Dedifferentiated amniotic fluid mesenchymal stem cell (primary cell): ENCODE measurements at regions not wholly inside any gene's neighbourhood (a gene's known extent, or its start where the extent isn't known, plus 50 kb on each side); places are given as distances from the start of the nearest gene placed in this dataset.

Source experiments
- DNase-seq: peaks from one replicate; pipeline ENCODE4 v3.0.0-alpha.2; 2016; ENCODE audit errors: extremely low spot score

GRCh38 chr1:234845097-234845660 is 235.2 kb upstream of the IRF2BP2 start:
- DNase-seq: no peak

GRCh38 chr1:234844479-234845031 is 234.6 kb upstream of the IRF2BP2 start:
- DNase-seq: no peak

- DNase-seq: no peak
These were observed 234.0 kb upstream of the IRF2BP2 start for GRCh38 chr1:234843946-234844345.

GRCh38 chr1:234842726-234843641 is 233.0 kb upstream of the IRF2BP2 start:
- DNase-seq: no peak

GRCh38 chr1:234841710-234842231 is 231.8 kb upstream of the IRF2BP2 start:
- no peak for DNase-seq

GRCh38 chr1:234841281-234841680 is 231.3 kb upstream of the IRF2BP2 start:
- DNase-seq: no peak

GRCh38 chr1:234840843-234841242 is 230.9 kb upstream of the IRF2BP2 start:
- DNase-seq: no peak

GRCh38 chr1:234840253-234840652 is 230.3 kb upstream of the IRF2BP2 start:
- no peak for DNase-seq

- no peak for DNase-seq
These were observed 229.7 kb upstream of the IRF2BP2 start for GRCh38 chr1:234839663-234840062.

GRCh38 chr1:234838820-234839219 is 228.8 kb upstream of the IRF2BP2 start:
- no peak for DNase-seq

GRCh38 chr1:234838182-234838581 is 228.2 kb upstream of the IRF2BP2 start:
- no peak for DNase-seq

- no peak for DNase-seq
These were observed 227.7 kb upstream of the IRF2BP2 start for GRCh38 chr1:234837713-234838112.

- DNase-seq: no peak
These were observed 226.9 kb upstream of the IRF2BP2 start for GRCh38 chr1:234836776-234837357.

GRCh38 chr1:234836045-234836681 is 226.2 kb upstream of the IRF2BP2 start:
- DNase-seq: no peak

GRCh38 chr1:234835239-234835638 is 225.3 kb upstream of the IRF2BP2 start:
- DNase-seq: no peak

- no peak for DNase-seq
These were observed 223.7 kb upstream of the IRF2BP2 start for GRCh38 chr1:234833646-234834045.

- no peak for DNase-seq
These were observed 223.1 kb upstream of the IRF2BP2 start for GRCh38 chr1:234833118-234833517.

- DNase-seq: no peak
These were observed 217.7 kb upstream of the IRF2BP2 start for GRCh38 chr1:234827656-234828055.

- DNase-seq: no peak
These were observed 217.2 kb upstream of the IRF2BP2 start for GRCh38 chr1:234827181-234827580.

GRCh38 chr1:234826352-234826751 is 216.4 kb upstream of the IRF2BP2 start:
- no peak for DNase-seq

- DNase-seq: no peak
These were observed 215.7 kb upstream of the IRF2BP2 start for GRCh38 chr1:234825498-234826165.
